ENCODE measurements at regions not wholly inside any gene's neighbourhood (a gene's known extent, or its start where the extent isn't known, plus 50 kb on each side); places are given as distances from the start of the nearest gene placed in this dataset.

GRCh38 chr14:25274529-25274928 lies 224.6 kb upstream of the STXBP6 start:
- TF ChIP-seq POLR2A (IDR thresholded peaks at IDR 0.05; ENCODE audit: low read length) (no peak), GATA1 (IDR thresholded peaks at IDR 0.05; ENCODE audit: low read depth, low read length) (no peak)
